Sigmoid colon (tissue), 6 donors: ENCODE measurements at regions not wholly inside any gene's neighbourhood (a gene's known extent, or its start where the extent isn't known, plus 50 kb on each side); places are given as distances from the start of the nearest gene placed in this dataset.

Experiments
- DNase-seq: peaks from one replicate; pipeline ENCODE4 v3.0.0-alpha.2; 2019
- H3K27ac ChIP-seq, 4 donors: fragments of 200-600 bp; sonication (generic); one replicate each; pipeline ENCODE4 v1.5.1; 2016 to 2019; ENCODE audit warnings: mild to moderate bottlenecking in 1 of 4
- H3K27me3 ChIP-seq, 3 donors: fragments of 200-600 bp; sonication (generic); one replicate each; pipeline ENCODE4 v1.5.1; 2019; ENCODE audit warnings: mild to moderate bottlenecking in 1 of 3
- H3K36me3 ChIP-seq, 4 donors: fragments of 200-600 bp; sonication (generic); one replicate each; pipeline ENCODE4 v1.5.1; 2016 to 2019
- H3K4me1 ChIP-seq, 4 donors: fragments of 200-600 bp; sonication (generic); one replicate each; pipeline ENCODE4 v1.5.1; 2017 to 2019
- H3K4me3 ChIP-seq, 4 donors: fragments of 200-600 bp; sonication (generic); one replicate each; pipeline ENCODE4 v1.5.1; 2017 to 2019; ENCODE audit warnings: mild to moderate bottlenecking in 2 of 4, moderate library complexity in 1 of 4
- H3K9me3 ChIP-seq, 4 donors: fragments of 200-600 bp in 3 of 4; sonication (generic) in 3 of 4; one replicate each; pipeline versions ENCODE4 v1.5.1 to v1.6.1; 2013 to 2019
- EP300 ChIP-seq, 4 donors: sonication (generic); formaldehyde crosslinking; IDR thresholded peaks; one replicate each; pipeline ENCODE4 v1.6.1; 2017; ENCODE audit warnings: antibody characterized with exemption in 4 of 4
- POLR2A ChIP-seq, 2 donors: fragments of 450-650 bp; IDR thresholded peaks; one replicate each; pipeline ENCODE4 v1.6.1; 2016; ENCODE audit warnings: antibody characterized with exemption in 2 of 2, mild to moderate bottlenecking in 2 of 2, moderate library complexity in 2 of 2
- POLR2AphosphoS5 ChIP-seq, 4 donors: sonication (generic); formaldehyde crosslinking; IDR thresholded peaks; one replicate each; pipeline ENCODE4 v1.6.1; 2017; ENCODE audit warnings: antibody characterized with exemption in 4 of 4
- WGBS, 2 donors: extraction: QIAGEN DNeasy Blood & Tissue Kit; methylation state at CpG; one replicate each; pipeline ENCODE4 v1.1.7; 2013; 5-methylcytosine and 5-hydroxymethylcytosine counted together
- intact Hi-C: fragments of 100-400 bp; cut with DNase I; formaldehyde crosslinking; loops from one replicate; pipeline ENCODE4 v1.15.1; 2023
- TF ChIP-seq, protein P1 (sequence below), 4 experiments: fragments of 450-650 bp in 3 of 4; fragments of 200-600 bp in 1 of 4; IDR thresholded peaks; one replicate each; pipeline ENCODE4 v1.5.1; 2016 to 2019; ENCODE audit warnings: antibody characterized with exemption in 4 of 4, mild to moderate bottlenecking in 3 of 4, moderate library complexity in 2 of 4
- donor health status: healthy with polysubstance abuse.
- donor health status: healthy.

GRCh38 chr3:106182950-106183511, 314.2 kb upstream of the CBLB start:
- intact Hi-C loops = no loop called here
- 83 to 92% methylated on average over 5 of the region's 5 CpGs for WGBS, 2 donors
- Histone ChIP-seq H3K27me3 (no peaks in the 10 kb centered on the region), H3K9me3 (no peaks in the 10 kb centered on the region), H3K4me1 (peaks cover 0 to 6% (median 3%) of the 10 kb centered on the region in 4 donors), H3K36me3 (no peaks in the 10 kb centered on the region), H3K27ac (no peak overlapping the region), H3K4me3 (no peak overlapping the region)
- TF ChIP-seq, protein P1, sequence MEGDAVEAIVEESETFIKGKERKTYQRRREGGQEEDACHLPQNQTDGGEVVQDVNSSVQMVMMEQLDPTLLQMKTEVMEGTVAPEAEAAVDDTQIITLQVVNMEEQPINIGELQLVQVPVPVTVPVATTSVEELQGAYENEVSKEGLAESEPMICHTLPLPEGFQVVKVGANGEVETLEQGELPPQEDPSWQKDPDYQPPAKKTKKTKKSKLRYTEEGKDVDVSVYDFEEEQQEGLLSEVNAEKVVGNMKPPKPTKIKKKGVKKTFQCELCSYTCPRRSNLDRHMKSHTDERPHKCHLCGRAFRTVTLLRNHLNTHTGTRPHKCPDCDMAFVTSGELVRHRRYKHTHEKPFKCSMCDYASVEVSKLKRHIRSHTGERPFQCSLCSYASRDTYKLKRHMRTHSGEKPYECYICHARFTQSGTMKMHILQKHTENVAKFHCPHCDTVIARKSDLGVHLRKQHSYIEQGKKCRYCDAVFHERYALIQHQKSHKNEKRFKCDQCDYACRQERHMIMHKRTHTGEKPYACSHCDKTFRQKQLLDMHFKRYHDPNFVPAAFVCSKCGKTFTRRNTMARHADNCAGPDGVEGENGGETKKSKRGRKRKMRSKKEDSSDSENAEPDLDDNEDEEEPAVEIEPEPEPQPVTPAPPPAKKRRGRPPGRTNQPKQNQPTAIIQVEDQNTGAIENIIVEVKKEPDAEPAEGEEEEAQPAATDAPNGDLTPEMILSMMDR (IDR thresholded peaks at IDR 0.05) = no peak
- TF ChIP-seq EP300 (IDR thresholded peaks at IDR 0.05) (no peak), POLR2AphosphoS5 (IDR thresholded peaks at IDR 0.05) (no peak)
- no peak for DNase-seq

- TF ChIP-seq POLR2AphosphoS5 (IDR thresholded peaks at IDR 0.05) (no peak), EP300 (IDR thresholded peaks at IDR 0.05) (no peak), POLR2A (IDR thresholded peaks at IDR 0.05) (no peak)
- TF ChIP-seq, protein P1 (IDR thresholded peaks at IDR 0.05) = no peak
- no peak for DNase-seq
- H3K36me3 ChIP-seq = no peaks in the 10 kb centered on the region
- H3K9me3 ChIP-seq = no peaks in the 10 kb centered on the region
- no peak overlapping the region for H3K27ac ChIP-seq
- H3K27me3 ChIP-seq = no peaks in the 10 kb centered on the region
- H3K4me3 ChIP-seq = no peak overlapping the region
- intact Hi-C loops = no loop called here
- H3K4me1 ChIP-seq = peaks cover 0 to 6% (median 3%) of the 10 kb centered on the region in 4 donors
- 90% methylated on average over 1 of the region's 1 CpG for WGBS, 2 donors
Observed at GRCh38 chr3:106183762-106184391, 315.1 kb upstream of the CBLB start.

GRCh38 chr3:106184540-106185457, 316.0 kb upstream of the CBLB start:
- Histone ChIP-seq H3K4me3 (no peak overlapping the region), H3K27me3 (no peaks in the 10 kb centered on the region), H3K27ac (no peak overlapping the region), H3K4me1 (peaks cover 0 to 6% (median 3%) of the 10 kb centered on the region in 4 donors), H3K9me3 (no peaks in the 10 kb centered on the region), H3K36me3 (no peaks in the 10 kb centered on the region)
- WGBS, 2 donors = 75 to 93% methylated on average over 4 of the region's 4 CpGs
- no peak for DNase-seq
- TF ChIP-seq, protein P1 (IDR thresholded peaks at IDR 0.05) = no peak
- TF ChIP-seq EP300 (IDR thresholded peaks at IDR 0.05) = no peak
- TF ChIP-seq POLR2A (IDR thresholded peaks at IDR 0.05) = no peak
- no peak for TF ChIP-seq POLR2AphosphoS5 (IDR thresholded peaks at IDR 0.05)
- intact Hi-C loops = no loop called here

- Histone ChIP-seq H3K27ac (no peak overlapping the region), H3K36me3 (no peaks in the 10 kb centered on the region), H3K4me1 (peaks cover 0 to 6% (median 3%) of the 10 kb centered on the region in 4 donors), H3K4me3 (no peak overlapping the region), H3K27me3 (no peaks in the 10 kb centered on the region), H3K9me3 (no peaks in the 10 kb centered on the region)
- TF ChIP-seq, protein P1 (IDR thresholded peaks at IDR 0.05) = no peak
- TF ChIP-seq POLR2A (IDR thresholded peaks at IDR 0.05) (no peak), POLR2AphosphoS5 (IDR thresholded peaks at IDR 0.05) (no peak), EP300 (IDR thresholded peaks at IDR 0.05) (no peak)
- intact Hi-C loops = no loop called here
- DNase-seq = no peak
- 92% methylated on average over 2 of the region's 2 CpGs for WGBS, 2 donors
Observed at GRCh38 chr3:106185949-106186348, 317.1 kb upstream of the CBLB start.
